ENCODE measurements at regions not wholly inside any gene's neighbourhood (a gene's known extent, or its start where the extent isn't known, plus 50 kb on each side); places are given as distances from the start of the nearest gene placed in this dataset.

GRCh38 chr11:19499999-19500398, 212.6 kb upstream of the NAV2 start:
- TF ChIP-seq YY1 (IDR thresholded peaks at IDR 0.05; ENCODE audit: insufficient read depth, insufficient read length) (no peak), ZNF274 (IDR thresholded peaks at IDR 0.05; ENCODE audit: low read depth, low read length) (no peak), SUZ12 (IDR thresholded peaks at IDR 0.05; ENCODE audit: extremely low read depth, insufficient read depth, insufficient read length) (no peak)
- H3K27me3 ChIP-seq (ENCODE audit: insufficient read depth, insufficient read length) = no peaks in the 10 kb centered on the region
- DNase-seq (ENCODE audit: low read depth, low spot score) = no peak

GRCh38 chr11:19499026-19499669, 213.5 kb upstream of the NAV2 start:
- no peaks in the 10 kb centered on the region for H3K9me3 ChIP-seq (ENCODE audit: insufficient read depth, low read length)
- DNase-seq (ENCODE audit: low read depth, low spot score) = no peak
- no peaks in the 10 kb centered on the region for H3K27me3 ChIP-seq (ENCODE audit: insufficient read depth, insufficient read length)
- no peaks in the 10 kb centered on the region for H3K36me3 ChIP-seq (ENCODE audit: insufficient read depth, insufficient read length, low read length)
- TF ChIP-seq SUZ12 (IDR thresholded peaks at IDR 0.05; ENCODE audit: extremely low read depth, insufficient read depth, insufficient read length) = no peak
- no peak overlapping the region for H3K4me3 ChIP-seq (ENCODE audit: insufficient read length, low read depth)
- no peaks in the 10 kb centered on the region for H3K4me1 ChIP-seq (ENCODE audit: insufficient read depth, insufficient read length)
- no peak overlapping the region for H3K9ac ChIP-seq (ENCODE audit: insufficient read length, low read depth)

More at GRCh38 chr11:19499999-19500398, 212.6 kb upstream of the NAV2 start:
- H3K4me3 ChIP-seq (ENCODE audit: insufficient read length, low read depth) = no peak overlapping the region
- no peaks in the 10 kb centered on the region for H3K9me3 ChIP-seq (ENCODE audit: insufficient read depth, low read length)
- no peaks in the 10 kb centered on the region for H3K36me3 ChIP-seq (ENCODE audit: insufficient read depth, insufficient read length, low read length)
- no peaks in the 10 kb centered on the region for H3K4me1 ChIP-seq (ENCODE audit: insufficient read depth, insufficient read length)
- no peak overlapping the region for H3K9ac ChIP-seq (ENCODE audit: insufficient read length, low read depth)

DNA sequence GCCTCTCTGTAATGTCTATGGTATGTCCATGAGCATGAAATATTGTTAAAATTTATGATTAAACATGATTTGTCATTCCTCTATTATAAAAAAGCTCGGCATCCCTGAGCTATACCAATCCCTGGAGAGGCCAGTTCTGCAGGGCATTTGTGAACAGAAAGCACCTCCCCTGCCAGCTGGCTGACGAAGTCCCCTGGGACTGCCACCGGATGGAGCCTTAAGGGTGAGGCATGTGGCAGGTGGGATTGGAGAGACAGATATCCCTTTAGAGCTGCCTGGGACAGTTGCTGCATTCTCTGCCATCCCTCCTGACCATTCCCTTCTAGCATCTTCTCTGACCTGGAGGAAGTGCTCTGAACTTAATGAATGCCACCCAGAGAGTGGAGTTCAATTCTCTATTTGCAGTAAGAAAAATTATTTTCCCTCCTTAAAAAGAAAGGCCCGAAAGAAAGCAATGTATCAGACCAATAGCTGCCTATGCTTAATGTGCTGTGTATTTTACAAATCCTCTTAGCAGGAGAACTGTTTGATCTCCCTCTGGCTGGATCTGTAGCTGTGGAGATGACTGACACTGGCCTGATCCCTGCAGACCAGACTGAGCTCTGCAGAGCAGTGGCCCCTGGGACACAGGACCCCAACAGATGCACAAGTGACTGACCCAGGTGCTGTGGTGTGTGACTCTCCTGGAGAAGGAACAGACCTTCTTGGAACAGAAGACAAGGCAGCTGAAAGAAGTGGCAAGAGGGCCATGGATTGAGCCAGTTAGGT, 219.0 kb upstream of the NAV2 start:
- DNase-seq (ENCODE audit: low read depth, low spot score) = no peak

GRCh38 chr11:19482319-19483100, 230.1 kb upstream of the NAV2 start:
- H3K4me1 ChIP-seq (ENCODE audit: insufficient read depth, insufficient read length) = no peaks in the 10 kb centered on the region
- DNase-seq (ENCODE audit: low read depth, low spot score) = no peak
- no peaks in the 10 kb centered on the region for H3K36me3 ChIP-seq (ENCODE audit: insufficient read depth, insufficient read length, low read length)
- H3K9ac ChIP-seq (ENCODE audit: insufficient read length, low read depth) = no peak overlapping the region
- H3K4me3 ChIP-seq (ENCODE audit: insufficient read length, low read depth) = no peak overlapping the region
- H3K27me3 ChIP-seq (ENCODE audit: insufficient read depth, insufficient read length) = no peaks in the 10 kb centered on the region
- TF ChIP-seq SUZ12 (IDR thresholded peaks at IDR 0.05; ENCODE audit: extremely low read depth, insufficient read depth, insufficient read length) (no peak), ZNF274 (IDR thresholded peaks at IDR 0.05; ENCODE audit: low read depth, low read length) (no peak), YY1 (IDR thresholded peaks at IDR 0.05; ENCODE audit: insufficient read depth, insufficient read length) (no peak)
- H3K9me3 ChIP-seq (ENCODE audit: insufficient read depth, low read length) = no peaks in the 10 kb centered on the region

More for the DNA sequence above, 219.0 kb upstream of the NAV2 start:
- H3K4me1 ChIP-seq (ENCODE audit: insufficient read depth, insufficient read length) = no peaks in the 10 kb centered on the region
- H3K9ac ChIP-seq (ENCODE audit: insufficient read length, low read depth) = no peak overlapping the region
- no peaks in the 10 kb centered on the region for H3K27me3 ChIP-seq (ENCODE audit: insufficient read depth, insufficient read length)
- no peaks in the 10 kb centered on the region for H3K9me3 ChIP-seq (ENCODE audit: insufficient read depth, low read length)
- TF ChIP-seq YY1 (IDR thresholded peaks at IDR 0.05; ENCODE audit: insufficient read depth, insufficient read length) = no peak
- no peak for TF ChIP-seq SUZ12 (IDR thresholded peaks at IDR 0.05; ENCODE audit: extremely low read depth, insufficient read depth, insufficient read length)
- TF ChIP-seq ZNF274 (IDR thresholded peaks at IDR 0.05; ENCODE audit: low read depth, low read length) = no peak
- H3K36me3 ChIP-seq (ENCODE audit: insufficient read depth, insufficient read length, low read length) = no peaks in the 10 kb centered on the region
- no peak overlapping the region for H3K4me3 ChIP-seq (ENCODE audit: insufficient read length, low read depth)

GRCh38 chr11:19480540-19480939, 232.1 kb upstream of the NAV2 start:
- H3K36me3 ChIP-seq (ENCODE audit: insufficient read depth, insufficient read length, low read length) = no peaks in the 10 kb centered on the region
- no peak for DNase-seq (ENCODE audit: low read depth, low spot score)
- H3K27me3 ChIP-seq (ENCODE audit: insufficient read depth, insufficient read length) = no peaks in the 10 kb centered on the region

DNA sequence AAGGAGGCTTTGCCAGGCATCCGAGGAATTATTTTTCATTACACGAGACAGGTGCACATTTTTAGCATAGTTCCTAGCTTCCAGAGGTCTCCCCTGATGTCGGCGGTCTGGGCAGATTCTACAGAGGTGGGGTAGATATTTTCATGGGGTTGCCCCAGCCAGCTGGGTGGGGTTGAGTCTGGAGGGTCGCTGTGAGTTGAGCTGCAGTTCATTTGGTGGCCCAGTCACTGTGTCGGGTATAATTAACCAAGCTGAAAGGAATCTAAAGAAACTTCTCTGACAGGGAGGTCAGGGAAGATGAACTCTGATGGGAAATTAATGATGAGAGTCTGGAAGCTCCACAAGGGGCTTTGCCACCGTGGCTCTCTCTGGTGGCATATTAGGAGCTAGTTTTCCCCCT, 233.7 kb upstream of the NAV2 start:
- Histone ChIP-seq H3K9ac (ENCODE audit: insufficient read length, low read depth) (no peak overlapping the region), H3K27me3 (ENCODE audit: insufficient read depth, insufficient read length) (no peaks in the 10 kb centered on the region), H3K36me3 (ENCODE audit: insufficient read depth, insufficient read length, low read length) (no peaks in the 10 kb centered on the region), H3K4me1 (ENCODE audit: insufficient read depth, insufficient read length) (peaks cover 2% of the 10 kb centered on the region), H3K9me3 (ENCODE audit: insufficient read depth, low read length) (no peaks in the 10 kb centered on the region), H3K4me3 (ENCODE audit: insufficient read length, low read depth) (no peak overlapping the region)
- no peak for DNase-seq (ENCODE audit: low read depth, low spot score)
- no peak for TF ChIP-seq ZNF274 (IDR thresholded peaks at IDR 0.05; ENCODE audit: low read depth, low read length)
- TF ChIP-seq SUZ12 (IDR thresholded peaks at IDR 0.05; ENCODE audit: extremely low read depth, insufficient read depth, insufficient read length) = no peak
- no peak for TF ChIP-seq YY1 (IDR thresholded peaks at IDR 0.05; ENCODE audit: insufficient read depth, insufficient read length)

More at GRCh38 chr11:19480540-19480939, 232.1 kb upstream of the NAV2 start:
- TF ChIP-seq YY1 (IDR thresholded peaks at IDR 0.05; ENCODE audit: insufficient read depth, insufficient read length) = no peak
- no peak for TF ChIP-seq SUZ12 (IDR thresholded peaks at IDR 0.05; ENCODE audit: extremely low read depth, insufficient read depth, insufficient read length)
- no peak for TF ChIP-seq ZNF274 (IDR thresholded peaks at IDR 0.05; ENCODE audit: low read depth, low read length)
- Histone ChIP-seq H3K4me1 (ENCODE audit: insufficient read depth, insufficient read length) (no peaks in the 10 kb centered on the region), H3K9ac (ENCODE audit: insufficient read length, low read depth) (no peak overlapping the region), H3K9me3 (ENCODE audit: insufficient read depth, low read length) (no peaks in the 10 kb centered on the region), H3K4me3 (ENCODE audit: insufficient read length, low read depth) (no peak overlapping the region)
